ACC112 (cell line): ENCODE measurements at regions not wholly inside any gene's neighbourhood (a gene's known extent, or its start where the extent isn't known, plus 50 kb on each side); places are given as distances from the start of the nearest gene placed in this dataset.

ENCODE experiments used
- H2AFZ ChIP-seq: fragments of 200-600 bp; sonication (generic); one replicate; pipeline ENCODE4 v1.6.0; 2017; ENCODE audit warnings: antibody characterized with exemption, low read length; ENCODE audit not compliant: unreplicated experiment
- H3K27ac ChIP-seq: fragments of 200-600 bp; sonication (generic); 2 replicates; pipeline ENCODE4 v1.5.1; 2014; ENCODE audit warnings: low read depth, mild to moderate bottlenecking, antibody characterized with exemption, low read length, moderate library complexity
- H3K27me3 ChIP-seq: fragments of 200-600 bp; sonication (generic); 2 replicates; pipeline ENCODE4 v1.6.1; 2014; ENCODE audit warnings: mild to moderate bottlenecking, antibody characterized with exemption, low read length, moderate library complexity, mixed read lengths; ENCODE audit not compliant: insufficient read depth
- H3K36me3 ChIP-seq: fragments of 200-600 bp; sonication (generic); 2 replicates; pipeline ENCODE4 v1.6.1; 2016; ENCODE audit warnings: mild to moderate bottlenecking, antibody characterized with exemption, low read length, moderate library complexity, mixed read lengths; ENCODE audit not compliant: insufficient read depth
- H3K4me1 ChIP-seq: fragments of 200-600 bp; sonication (generic); one replicate; pipeline ENCODE4 v1.6.1; 2016; ENCODE audit warnings: low read length, mixed read lengths; ENCODE audit not compliant: insufficient read depth, unreplicated experiment, control insufficient read depth
- H3K4me3 ChIP-seq: fragments of 200-600 bp; sonication (generic); 2 replicates; pipeline ENCODE4 v1.5.1; 2014; ENCODE audit warnings: mild to moderate bottlenecking, low read depth, low read length
- H3K79me2 ChIP-seq: fragments of 200-600 bp; sonication (generic); one replicate; pipeline ENCODE4 v1.6.0; 2016; ENCODE audit warnings: low read length; ENCODE audit not compliant: control insufficient read depth, unreplicated experiment, insufficient read depth

DNA sequence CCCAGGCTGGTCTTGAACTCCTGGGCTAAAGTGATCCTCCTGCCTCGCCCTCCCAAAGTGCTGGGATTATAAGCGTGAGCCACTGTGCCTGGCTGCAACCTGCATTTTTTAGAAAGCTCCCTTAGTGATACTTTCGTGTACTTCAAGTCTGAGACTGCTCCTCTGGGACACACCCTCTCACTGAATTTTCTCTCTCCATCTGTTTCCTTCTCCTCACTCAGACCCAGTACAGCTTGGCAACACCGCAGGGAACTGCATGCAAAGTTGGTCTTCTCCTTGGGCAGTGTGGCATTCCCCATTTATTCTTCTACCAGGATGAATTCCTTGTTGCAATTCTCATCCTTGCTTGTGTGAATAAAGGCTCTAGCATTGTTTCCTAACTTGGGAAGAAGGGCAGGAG lies 175.9 kb downstream of the LPIN1 start:
- Histone ChIP-seq H3K79me2 (no peaks in the 10 kb centered on the region), H3K36me3 (no peaks in the 10 kb centered on the region), H2AFZ (no peak overlapping the region), H3K4me1 (no peaks in the 10 kb centered on the region), H3K27ac (no peak overlapping the region), H3K27me3 (peaks cover 32% of the 10 kb centered on the region), H3K4me3 (no peak overlapping the region)

DNA sequence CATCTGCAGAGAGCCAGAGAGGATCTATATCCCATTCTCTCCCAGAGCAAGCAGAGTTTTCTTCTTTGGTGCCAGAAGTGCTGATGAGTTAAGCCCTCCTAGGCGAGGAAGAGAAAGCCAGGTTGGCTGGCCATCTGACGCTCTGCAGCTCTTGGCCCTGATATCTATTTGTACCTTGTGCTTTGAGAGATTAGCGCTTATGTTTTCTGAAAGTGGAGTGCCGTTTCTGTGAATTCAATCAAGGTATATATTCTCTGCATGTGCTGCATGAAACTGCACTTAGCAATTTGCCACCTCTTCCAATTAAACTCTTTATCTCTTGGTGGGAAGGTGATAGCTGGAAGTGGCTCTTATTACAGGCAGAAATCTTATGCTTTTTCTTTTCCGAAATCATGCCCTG lies 177.5 kb downstream of the LPIN1 start:
- no peak overlapping the region for H2AFZ ChIP-seq
- no peaks in the 10 kb centered on the region for H3K36me3 ChIP-seq
- no peaks in the 10 kb centered on the region for H3K79me2 ChIP-seq
- H3K4me3 ChIP-seq = no peak overlapping the region
- no peak overlapping the region for H3K27ac ChIP-seq
- no peaks in the 10 kb centered on the region for H3K4me1 ChIP-seq
- peaks cover 42% of the 10 kb centered on the region for H3K27me3 ChIP-seq

DNA sequence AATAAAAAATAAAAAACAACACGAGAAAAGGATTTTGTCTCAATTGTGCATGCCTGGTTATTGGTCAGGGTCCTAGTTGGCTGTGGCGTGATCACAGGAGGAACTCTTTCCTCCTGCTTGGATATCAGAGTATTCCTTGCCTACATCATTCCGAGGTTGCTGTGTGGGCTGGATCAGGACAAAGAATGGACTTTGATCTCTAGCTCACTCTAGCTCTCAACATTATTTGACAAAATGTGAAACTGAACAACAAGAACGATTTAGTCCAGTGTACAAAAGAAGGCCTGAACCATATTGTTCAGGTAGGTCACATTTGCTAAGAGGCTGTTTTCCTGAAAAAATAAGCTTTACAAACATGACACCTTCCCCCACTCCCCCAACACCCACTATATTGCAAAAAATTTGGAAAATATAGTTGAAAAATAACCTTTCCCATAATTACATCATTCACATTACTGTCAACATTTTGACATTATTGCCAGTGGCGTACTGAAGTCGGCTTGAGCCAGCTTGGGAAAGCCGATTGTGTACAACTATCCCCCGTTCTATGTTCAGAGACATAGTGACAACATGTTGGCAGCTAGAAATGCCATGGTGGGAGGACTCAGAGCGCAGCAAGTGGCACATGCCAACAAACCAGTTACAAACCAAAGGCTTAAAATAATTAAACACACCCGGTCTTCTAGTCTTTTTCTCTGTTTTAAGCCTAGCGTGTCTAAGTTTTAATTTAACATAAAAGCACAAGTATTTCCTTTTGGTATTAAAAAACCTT lies 179.0 kb downstream of the LPIN1 start:
- H3K36me3 ChIP-seq = no peaks in the 10 kb centered on the region
- H3K27ac ChIP-seq = no peak overlapping the region
- H3K79me2 ChIP-seq = no peaks in the 10 kb centered on the region
- no peaks in the 10 kb centered on the region for H3K4me1 ChIP-seq
- peaks cover 42% of the 10 kb centered on the region for H3K27me3 ChIP-seq
- no peak overlapping the region for H2AFZ ChIP-seq
- H3K4me3 ChIP-seq = no peak overlapping the region

DNA sequence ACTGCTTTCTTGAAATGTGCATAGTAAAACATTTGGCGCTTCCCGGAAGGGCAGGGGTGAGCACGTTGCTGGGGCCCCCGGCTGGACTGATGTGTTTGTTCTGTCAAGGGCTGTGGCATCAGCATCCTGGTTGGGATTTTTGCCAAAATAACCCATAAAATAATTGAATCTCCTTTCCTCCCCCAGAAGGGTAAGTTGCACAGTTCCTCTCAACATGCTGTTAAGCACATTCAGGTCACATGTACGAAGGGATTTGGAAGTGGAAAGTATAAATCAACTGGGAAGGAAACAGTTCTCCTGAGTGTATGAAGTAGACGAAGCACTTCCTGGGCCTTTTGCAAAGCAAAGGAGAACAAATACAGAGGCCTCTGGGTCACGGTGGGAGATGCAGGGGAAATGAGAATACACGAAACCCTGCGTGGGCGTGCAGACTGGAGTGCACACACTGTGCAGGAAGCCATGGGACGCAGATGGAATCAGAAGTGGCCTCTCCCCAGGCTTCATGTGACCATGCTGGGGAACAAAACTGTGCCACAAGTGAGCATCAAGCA lies 183.9 kb downstream of the LPIN1 start:
- Histone ChIP-seq H2AFZ (no peak overlapping the region), H3K27me3 (peaks cover 12% of the 10 kb centered on the region), H3K79me2 (no peaks in the 10 kb centered on the region), H3K4me3 (no peak overlapping the region), H3K4me1 (no peaks in the 10 kb centered on the region), H3K36me3 (no peaks in the 10 kb centered on the region), H3K27ac (no peak overlapping the region)

DNA sequence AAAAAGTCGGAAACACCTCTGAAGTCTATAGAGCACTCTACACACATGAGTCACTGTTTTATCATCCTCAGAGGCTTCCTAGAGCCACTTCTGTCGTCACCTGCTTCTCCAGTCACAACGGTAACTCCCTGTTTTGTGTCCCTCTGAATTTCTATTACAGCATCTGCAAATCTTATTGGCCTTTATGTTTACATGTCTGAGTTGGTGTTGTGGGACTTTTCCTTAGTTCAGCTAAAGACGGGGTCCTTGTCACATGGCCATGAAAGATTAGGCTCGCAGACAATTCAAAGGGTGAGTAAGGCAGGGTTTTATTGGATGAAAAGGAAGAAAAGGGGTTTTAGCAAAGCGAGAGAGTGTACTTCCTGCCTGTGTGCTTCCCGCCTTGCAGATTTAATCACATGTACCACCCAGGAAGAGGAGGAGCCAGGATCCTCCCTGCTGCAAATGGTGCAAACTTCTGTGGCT lies 185.6 kb downstream of the LPIN1 start:
- no peak overlapping the region for H3K4me3 ChIP-seq
- no peak overlapping the region for H2AFZ ChIP-seq
- no peaks in the 10 kb centered on the region for H3K4me1 ChIP-seq
- H3K27me3 ChIP-seq = peaks cover 12% of the 10 kb centered on the region
- H3K79me2 ChIP-seq = no peaks in the 10 kb centered on the region
- no peak overlapping the region for H3K27ac ChIP-seq
- H3K36me3 ChIP-seq = no peaks in the 10 kb centered on the region

DNA sequence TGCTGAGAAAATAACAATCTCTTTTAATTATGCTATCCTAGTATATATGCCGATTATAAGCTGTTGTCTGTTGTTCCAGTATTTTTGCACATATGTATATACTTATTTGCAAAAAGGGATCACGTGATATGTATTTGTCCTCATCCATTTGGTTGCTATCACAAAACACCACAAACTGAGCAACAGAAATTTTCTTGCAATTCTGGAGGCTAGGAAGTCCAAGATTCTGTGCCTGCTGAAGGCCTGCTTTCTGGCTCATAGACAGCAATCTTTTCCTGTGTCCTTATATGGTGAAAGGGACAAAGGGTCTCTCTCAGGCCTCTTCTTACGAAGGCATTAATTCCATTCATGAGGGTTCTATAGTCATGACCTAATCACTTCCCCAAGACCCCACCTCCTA lies 186.5 kb downstream of the LPIN1 start:
- Histone ChIP-seq H3K4me3 (no peak overlapping the region), H3K79me2 (no peaks in the 10 kb centered on the region), H3K27ac (no peak overlapping the region), H3K36me3 (no peaks in the 10 kb centered on the region), H2AFZ (no peak overlapping the region), H3K4me1 (no peaks in the 10 kb centered on the region), H3K27me3 (peaks cover 7% of the 10 kb centered on the region; the same call in 1 of the 2 replicates)

DNA sequence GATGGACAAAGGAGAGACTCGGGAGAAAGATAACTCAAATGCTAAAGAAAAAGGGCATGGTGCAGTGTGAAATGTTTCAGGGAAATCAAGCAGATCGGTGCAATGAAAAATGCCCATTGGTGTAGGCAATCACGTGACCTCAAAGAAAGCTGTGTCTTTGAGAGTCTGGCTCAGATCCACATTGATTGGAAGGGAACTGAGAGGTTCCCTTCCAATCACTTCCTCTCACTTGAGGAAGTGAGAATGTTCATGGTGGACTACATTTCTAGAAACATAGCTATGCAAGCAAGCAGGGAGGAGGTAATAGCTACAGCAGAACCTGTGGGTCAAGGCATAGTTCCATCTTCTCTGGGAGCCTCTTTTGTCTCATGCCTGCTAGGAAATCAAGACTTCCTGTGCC lies 187.4 kb downstream of the LPIN1 start:
- Histone ChIP-seq H2AFZ (no peak overlapping the region), H3K36me3 (no peaks in the 10 kb centered on the region), H3K79me2 (no peaks in the 10 kb centered on the region), H3K4me3 (no peak overlapping the region), H3K27me3 (peaks cover 3% of the 10 kb centered on the region; the same call in 1 of the 2 replicates), H3K27ac (no peak overlapping the region), H3K4me1 (no peaks in the 10 kb centered on the region)

DNA sequence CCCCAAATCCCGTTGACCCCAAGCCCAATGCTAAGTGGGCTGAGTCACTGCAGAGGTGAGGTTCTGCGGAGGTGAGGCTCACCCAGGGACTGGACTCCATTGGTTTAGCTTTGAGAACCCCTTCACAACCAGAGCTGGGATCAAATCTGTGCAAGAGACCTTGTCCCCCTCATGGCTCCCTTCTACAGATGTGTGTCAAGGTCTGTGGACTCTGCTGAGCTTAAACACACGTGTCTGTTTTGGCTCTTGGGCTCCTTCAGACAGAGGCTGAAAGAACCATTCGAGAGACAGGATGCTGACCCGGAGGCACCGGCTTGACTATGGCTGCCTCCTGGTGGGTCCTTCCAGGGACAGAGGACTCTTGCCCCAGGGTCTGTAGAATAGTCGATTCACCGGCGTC lies 190.3 kb downstream of the LPIN1 start:
- H2AFZ ChIP-seq = no peak overlapping the region
- no peaks in the 10 kb centered on the region for H3K36me3 ChIP-seq
- no peaks in the 10 kb centered on the region for H3K4me1 ChIP-seq
- no peaks in the 10 kb centered on the region for H3K79me2 ChIP-seq
- H3K27me3 ChIP-seq = peaks cover 3% of the 10 kb centered on the region; the same call in 1 of the 2 replicates
- no peak overlapping the region for H3K4me3 ChIP-seq
- no peak overlapping the region for H3K27ac ChIP-seq

DNA sequence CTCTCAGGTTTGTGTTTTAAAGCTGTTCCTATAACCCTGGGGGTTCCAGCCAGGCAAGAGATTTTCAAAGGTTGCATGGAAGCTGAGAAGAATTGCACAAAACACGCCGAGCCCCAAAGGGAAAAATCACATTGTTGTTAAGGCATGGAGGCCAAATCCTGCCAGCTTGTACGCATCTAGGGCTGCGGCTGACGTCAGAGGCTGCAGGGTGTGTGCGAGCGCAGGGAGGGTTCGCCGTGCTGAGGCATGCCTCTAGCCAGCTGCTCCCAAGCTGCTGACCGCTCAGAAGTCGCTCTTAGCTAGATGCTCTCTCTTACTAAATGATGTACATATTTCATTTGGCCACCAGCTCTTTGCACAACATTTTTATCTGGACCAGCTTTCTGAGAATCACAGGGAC lies 191.8 kb downstream of the LPIN1 start:
- H3K4me3 ChIP-seq = no peak overlapping the region
- H2AFZ ChIP-seq = no peak overlapping the region
- H3K79me2 ChIP-seq = no peaks in the 10 kb centered on the region
- no peaks in the 10 kb centered on the region for H3K36me3 ChIP-seq
- H3K4me1 ChIP-seq = no peaks in the 10 kb centered on the region
- H3K27ac ChIP-seq = no peak overlapping the region
- peaks cover 3% of the 10 kb centered on the region; the same call in 1 of the 2 replicates for H3K27me3 ChIP-seq

DNA sequence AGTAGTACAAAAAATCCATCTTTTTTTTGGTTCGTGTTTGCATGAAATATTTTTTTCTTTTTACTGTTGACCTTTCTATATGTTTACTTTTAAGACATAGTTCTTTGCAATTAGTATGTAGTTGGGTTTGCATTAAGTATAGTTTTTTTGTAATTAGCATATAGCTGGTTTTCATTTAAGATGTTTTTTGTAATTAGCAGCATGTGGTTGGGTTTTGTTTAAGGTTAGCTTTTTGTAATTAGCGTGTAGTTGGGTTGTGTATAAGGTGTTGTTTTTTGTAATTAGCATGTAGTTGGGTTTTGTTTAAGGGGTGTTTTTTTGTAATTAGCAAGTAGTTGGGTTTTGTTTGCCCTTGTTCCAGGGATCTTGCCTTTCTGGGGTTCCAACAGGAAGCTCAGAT lies 193.1 kb downstream of the LPIN1 start:
- peaks cover 3% of the 10 kb centered on the region; the same call in 1 of the 2 replicates for H3K27me3 ChIP-seq
- H2AFZ ChIP-seq = no peak overlapping the region
- H3K27ac ChIP-seq = no peak overlapping the region
- no peaks in the 10 kb centered on the region for H3K36me3 ChIP-seq
- H3K4me3 ChIP-seq = no peak overlapping the region
- no peaks in the 10 kb centered on the region for H3K4me1 ChIP-seq
- H3K79me2 ChIP-seq = no peaks in the 10 kb centered on the region

DNA sequence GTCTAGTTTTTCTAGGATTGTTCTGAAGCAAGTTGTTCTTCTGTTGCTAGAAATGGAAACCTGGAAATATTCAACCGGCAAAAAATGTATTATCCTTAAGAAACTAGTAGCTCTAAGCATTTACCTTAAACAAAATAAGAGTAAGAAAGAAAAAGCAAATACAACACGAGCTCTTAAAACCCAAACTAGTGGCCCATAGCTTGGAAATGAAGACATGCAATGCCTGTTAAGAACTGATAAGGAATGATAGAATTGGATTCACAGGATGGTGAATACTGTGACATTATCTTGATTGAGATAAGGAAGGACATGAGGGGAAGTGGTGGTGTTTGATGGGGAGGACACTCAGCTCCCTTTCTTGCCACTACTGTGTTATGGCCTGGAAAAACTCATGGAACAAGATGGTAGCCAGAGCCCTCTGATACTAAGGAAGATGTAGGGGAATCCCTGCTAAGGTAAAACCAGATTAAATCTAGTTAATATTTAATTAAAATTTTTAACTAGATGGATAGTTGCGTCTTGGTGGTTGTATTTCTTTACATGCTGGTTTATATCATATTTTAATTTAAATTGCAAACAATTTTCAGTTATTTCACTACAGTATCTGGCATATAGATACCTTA lies 193.8 kb downstream of the LPIN1 start:
- Histone ChIP-seq H3K4me3 (no peak overlapping the region), H3K36me3 (no peaks in the 10 kb centered on the region), H3K27ac (no peak overlapping the region), H3K27me3 (peaks cover 3% of the 10 kb centered on the region; the same call in 1 of the 2 replicates), H2AFZ (no peak overlapping the region), H3K79me2 (no peaks in the 10 kb centered on the region), H3K4me1 (no peaks in the 10 kb centered on the region)
